ENCODE measurements at regions not wholly inside any gene's neighbourhood (a gene's known extent, or its start where the extent isn't known, plus 50 kb on each side); places are given as distances from the start of the nearest gene placed in this dataset.
"Not testable (repeated sequence)": the region's sequence is repeated elsewhere in the genome, so short reads cannot be mapped to it uniquely, and the experiment has no call there.

- peaks cover 0 to 20% (median 7%) of the 10 kb centered on the region in 3 donors for H3K27me3 Mint-ChIP-seq
- no peaks in the 10 kb centered on the region for H3K4me1 Mint-ChIP-seq
- H3K4me3 Mint-ChIP-seq = no peak overlapping the region
- ATAC-seq (ENCODE audit: low read depth in 2 of 2) (no peak), DNase-seq (no peak)
- peaks cover 0 to 13% (median 7%) of the 10 kb centered on the region in 7 donors for H3K9me3 Mint-ChIP-seq
- H3K27ac Mint-ChIP-seq = no peak overlapping the region
- peaks cover 0 to 5% of the 10 kb centered on the region in 2 donors for H3K36me3 Mint-ChIP-seq
Observed at GRCh38 chr9:96056226-96056625, 180.7 kb downstream of the ERCC6L2 start.

GRCh38 chr9:96054248-96054647 lies 178.8 kb downstream of the ERCC6L2 start:
- not testable (repeated sequence) for H3K36me3 Mint-ChIP-seq; ATAC-seq (ENCODE audit: low read depth in 2 of 2); DNase-seq; H3K27ac Mint-ChIP-seq; H3K4me1 Mint-ChIP-seq; H3K4me3 Mint-ChIP-seq
- peaks cover 0 to 16% (median 9%) of the 10 kb centered on the region in 7 donors for H3K9me3 Mint-ChIP-seq
- H3K27me3 Mint-ChIP-seq = peaks cover 0 to 17% (median 16%) of the 10 kb centered on the region in 3 donors

GRCh38 chr9:96052686-96053085 lies 177.2 kb downstream of the ERCC6L2 start:
- ATAC-seq (ENCODE audit: low read depth in 2 of 2) (no peak), DNase-seq (no peak)
- H3K27ac Mint-ChIP-seq = no peak overlapping the region
- peaks cover 0 to 24% (median 12%) of the 10 kb centered on the region in 3 donors for H3K27me3 Mint-ChIP-seq
- peaks cover 0 to 16% (median 8%) of the 10 kb centered on the region in 7 donors for H3K9me3 Mint-ChIP-seq
- peaks cover 0 to 5% of the 10 kb centered on the region in 2 donors for H3K36me3 Mint-ChIP-seq
- H3K4me3 Mint-ChIP-seq = no peak overlapping the region
- no peaks in the 10 kb centered on the region for H3K4me1 Mint-ChIP-seq

GRCh38 chr9:96051423-96051822 lies 175.9 kb downstream of the ERCC6L2 start:
- no peaks in the 10 kb centered on the region for H3K4me1 Mint-ChIP-seq
- ATAC-seq (ENCODE audit: low read depth in 2 of 2) = no peak

GRCh38 chr9:96050861-96051155 lies 175.3 kb downstream of the ERCC6L2 start:
- peaks cover 0 to 5% of the 10 kb centered on the region in 2 donors for H3K36me3 Mint-ChIP-seq
- DNase-seq = no peak
- H3K9me3 Mint-ChIP-seq = peaks cover 0 to 16% (median 8%) of the 10 kb centered on the region in 7 donors
- no peak for ATAC-seq (ENCODE audit: low read depth in 2 of 2)
- H3K27me3 Mint-ChIP-seq = peaks cover 15 to 33% (median 21%) of the 10 kb centered on the region in 3 donors
- peak overlapping the region in 1 of 8 donors; percentile 37 for H3K4me3 Mint-ChIP-seq
- no peak overlapping the region for H3K27ac Mint-ChIP-seq
- H3K4me1 Mint-ChIP-seq = no peaks in the 10 kb centered on the region

More at GRCh38 chr9:96051423-96051822, 175.9 kb downstream of the ERCC6L2 start:
- H3K27me3 Mint-ChIP-seq = peaks cover 9 to 30% (median 16%) of the 10 kb centered on the region in 3 donors
- peaks cover 0 to 5% of the 10 kb centered on the region in 2 donors for H3K36me3 Mint-ChIP-seq
- no peak for DNase-seq
- H3K9me3 Mint-ChIP-seq = peaks cover 0 to 16% (median 8%) of the 10 kb centered on the region in 7 donors
- no peak overlapping the region for H3K27ac Mint-ChIP-seq
- H3K4me3 Mint-ChIP-seq = no peak overlapping the region

GRCh38 chr9:96050048-96050860 lies 174.8 kb downstream of the ERCC6L2 start:
- ATAC-seq (ENCODE audit: low read depth in 2 of 2) (no peak), DNase-seq (no peak)
- Mint-ChIP-seq H3K4me1 (no peaks in the 10 kb centered on the region), H3K27me3 (peaks cover 21 to 33% (median 23%) of the 10 kb centered on the region in 3 donors), H3K27ac (no peak overlapping the region), H3K4me3 (no peak overlapping the region), H3K9me3 (peaks cover 0 to 16% (median 8%) of the 10 kb centered on the region in 7 donors), H3K36me3 (peaks cover 0 to 5% of the 10 kb centered on the region in 2 donors)

GRCh38 chr9:96048956-96049831 lies 173.7 kb downstream of the ERCC6L2 start:
- no peak overlapping the region for H3K27ac Mint-ChIP-seq
- H3K27me3 Mint-ChIP-seq = peaks cover 20 to 37% (median 22%) of the 10 kb centered on the region in 3 donors
- no peaks in the 10 kb centered on the region for H3K4me1 Mint-ChIP-seq
- peaks cover 0 to 15% (median 8%) of the 10 kb centered on the region in 7 donors for H3K9me3 Mint-ChIP-seq
- DNase-seq (no peak), ATAC-seq (ENCODE audit: low read depth in 2 of 2) (no peak)
- H3K4me3 Mint-ChIP-seq = no peak overlapping the region
- peaks cover 0 to 3% of the 10 kb centered on the region in 2 donors for H3K36me3 Mint-ChIP-seq

GRCh38 chr9:96048104-96048955 lies 172.8 kb downstream of the ERCC6L2 start:
- H3K4me1 Mint-ChIP-seq = no peaks in the 10 kb centered on the region
- H3K27ac Mint-ChIP-seq = no peak overlapping the region
- ATAC-seq (ENCODE audit: low read depth in 2 of 2) = no peak
- no peak for DNase-seq
- H3K36me3 Mint-ChIP-seq = no peaks in the 10 kb centered on the region
- peaks cover 0 to 12% (median 4%) of the 10 kb centered on the region in 7 donors for H3K9me3 Mint-ChIP-seq
- no peak overlapping the region for H3K4me3 Mint-ChIP-seq
- H3K27me3 Mint-ChIP-seq = peaks cover 21 to 34% (median 22%) of the 10 kb centered on the region in 3 donors

- no peaks in the 10 kb centered on the region for H3K4me1 Mint-ChIP-seq
- no peaks in the 10 kb centered on the region for H3K36me3 Mint-ChIP-seq
- ATAC-seq (ENCODE audit: low read depth in 2 of 2) (no peak), DNase-seq (no peak)
- peaks cover 21 to 32% (median 22%) of the 10 kb centered on the region in 3 donors for H3K27me3 Mint-ChIP-seq
- H3K4me3 Mint-ChIP-seq = no peak overlapping the region
- H3K9me3 Mint-ChIP-seq = peaks cover 0 to 10% (median 4%) of the 10 kb centered on the region in 7 donors
- no peak overlapping the region for H3K27ac Mint-ChIP-seq
Observed at GRCh38 chr9:96047741-96048103, 172.2 kb downstream of the ERCC6L2 start.

- Mint-ChIP-seq H3K36me3 (no peaks in the 10 kb centered on the region), H3K27ac (no peak overlapping the region), H3K9me3 (peaks cover 0 to 8% (median 4%) of the 10 kb centered on the region in 7 donors), H3K27me3 (peaks cover 22 to 32% (median 22%) of the 10 kb centered on the region in 3 donors), H3K4me1 (no peaks in the 10 kb centered on the region), H3K4me3 (no peak overlapping the region)
- ATAC-seq (ENCODE audit: low read depth in 2 of 2) = no peak
- DNase-seq = no peak
Observed at GRCh38 chr9:96047116-96047639, 171.7 kb downstream of the ERCC6L2 start.

GRCh38 chr9:96045811-96046210 lies 170.3 kb downstream of the ERCC6L2 start:
- no peak overlapping the region for H3K27ac Mint-ChIP-seq
- H3K27me3 Mint-ChIP-seq = peaks cover 22 to 29% (median 28%) of the 10 kb centered on the region in 3 donors
- no peaks in the 10 kb centered on the region for H3K4me1 Mint-ChIP-seq
- DNase-seq = no peak
- no peak overlapping the region for H3K4me3 Mint-ChIP-seq
- no peaks in the 10 kb centered on the region for H3K36me3 Mint-ChIP-seq
- no peak for ATAC-seq (ENCODE audit: low read depth in 2 of 2)
- H3K9me3 Mint-ChIP-seq = peaks cover 0 to 4% (median under 1%) of the 10 kb centered on the region in 7 donors

GRCh38 chr9:96044401-96044800 lies 168.9 kb downstream of the ERCC6L2 start:
- Mint-ChIP-seq H3K36me3 (no peaks in the 10 kb centered on the region), H3K27ac (no peak overlapping the region), H3K4me3 (no peak overlapping the region), H3K27me3 (peaks cover 22 to 32% (median 22%) of the 10 kb centered on the region in 3 donors), H3K4me1 (no peaks in the 10 kb centered on the region), H3K9me3 (peaks cover 0 to 2% (median under 1%) of the 10 kb centered on the region in 7 donors)
- DNase-seq = no peak
- ATAC-seq (ENCODE audit: low read depth in 2 of 2) = no peak
